Loucy (cell line): ENCODE measurements at regions not wholly inside any gene's neighbourhood (a gene's known extent, or its start where the extent isn't known, plus 50 kb on each side); places are given as distances from the start of the nearest gene placed in this dataset.

ENCODE experiments used
- EZH2phosphoT487 ChIP-seq: fragments of 200-600 bp; IDR thresholded peaks from 2 replicates; pipeline ENCODE4 v1.6.1; 2018; ENCODE audit warnings: antibody characterized with exemption, mild to moderate bottlenecking, moderate library complexity, borderline replicate concordance
- TF ChIP-seq, protein P1 (sequence below): fragments of 200-600 bp; sonication (generic); conservative IDR thresholded peaks from 2 replicates; pipeline ENCODE4 v1.5.1; 2014; ENCODE audit warnings: mild to moderate bottlenecking, antibody characterized with exemption, low read length

DNA sequence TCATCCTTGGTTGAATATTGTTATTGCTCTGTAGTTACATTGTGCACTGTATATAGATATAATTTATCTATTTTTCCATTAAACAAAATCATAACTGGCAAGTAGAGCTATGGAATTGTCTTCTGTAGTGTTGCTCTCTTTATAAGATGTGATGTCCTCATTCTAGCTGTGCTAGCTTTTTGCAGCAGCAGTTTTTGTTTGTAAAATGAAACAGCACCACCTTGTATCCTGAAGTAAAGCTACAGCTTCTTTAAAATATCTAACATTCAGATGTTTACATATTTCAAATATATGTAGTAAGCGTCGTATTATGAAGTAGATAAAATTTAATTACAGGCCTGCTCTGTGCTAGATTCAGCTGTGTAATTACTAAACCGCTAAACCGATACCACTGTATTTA lies 328.8 kb upstream of the MANEA start:
- no peak for TF ChIP-seq EZH2phosphoT487
- TF ChIP-seq, protein P1, sequence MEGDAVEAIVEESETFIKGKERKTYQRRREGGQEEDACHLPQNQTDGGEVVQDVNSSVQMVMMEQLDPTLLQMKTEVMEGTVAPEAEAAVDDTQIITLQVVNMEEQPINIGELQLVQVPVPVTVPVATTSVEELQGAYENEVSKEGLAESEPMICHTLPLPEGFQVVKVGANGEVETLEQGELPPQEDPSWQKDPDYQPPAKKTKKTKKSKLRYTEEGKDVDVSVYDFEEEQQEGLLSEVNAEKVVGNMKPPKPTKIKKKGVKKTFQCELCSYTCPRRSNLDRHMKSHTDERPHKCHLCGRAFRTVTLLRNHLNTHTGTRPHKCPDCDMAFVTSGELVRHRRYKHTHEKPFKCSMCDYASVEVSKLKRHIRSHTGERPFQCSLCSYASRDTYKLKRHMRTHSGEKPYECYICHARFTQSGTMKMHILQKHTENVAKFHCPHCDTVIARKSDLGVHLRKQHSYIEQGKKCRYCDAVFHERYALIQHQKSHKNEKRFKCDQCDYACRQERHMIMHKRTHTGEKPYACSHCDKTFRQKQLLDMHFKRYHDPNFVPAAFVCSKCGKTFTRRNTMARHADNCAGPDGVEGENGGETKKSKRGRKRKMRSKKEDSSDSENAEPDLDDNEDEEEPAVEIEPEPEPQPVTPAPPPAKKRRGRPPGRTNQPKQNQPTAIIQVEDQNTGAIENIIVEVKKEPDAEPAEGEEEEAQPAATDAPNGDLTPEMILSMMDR = no peak
